BJ (cell line): ENCODE measurements at regions not wholly inside any gene's neighbourhood (a gene's known extent, or its start where the extent isn't known, plus 50 kb on each side); places are given as distances from the start of the nearest gene placed in this dataset.
A peak's percentile ranks its signal among the peaks of the same experiment; 100 is the strongest.

ENCODE experiments used
- CTCF ChIA-PET: fragments of 350-600 bp; formaldehyde crosslinking; extraction: SDS; loops from one replicate; lab custom pipeline; 2021; ENCODE audit warnings: antibody characterized with exemption, inconsistent platforms; lab: Yijun Ruan, JAX
- POLR2A ChIA-PET: fragments of 300-600 bp; sonication (Branson Sonifier 250); formaldehyde crosslinking; extraction: SDS; loops from one replicate; lab custom pipeline; 2021; ENCODE audit warnings: antibody characterized with exemption; lab: Charles Lee
- DNase-seq: peaks from one replicate; pipeline ENCODE4 v3.0.0-alpha.2; 2011; ENCODE audit warnings: low read depth
- H3K27me3 ChIP-seq: 2 replicates; pipeline ENCODE4 v1.6.0; 2011; ENCODE audit warnings: low read length; ENCODE audit not compliant: control insufficient read depth, insufficient read depth
- H3K36me3 ChIP-seq: 2 replicates; pipeline ENCODE4 v1.5.1; 2011; ENCODE audit warnings: low read length; ENCODE audit not compliant: control insufficient read depth, insufficient read depth
- H3K4me3 ChIP-seq: 2 replicates; pipeline ENCODE4 v1.5.1; 2011; ENCODE audit warnings: low read depth, mild to moderate bottlenecking, control low read depth, low read length
- TF ChIP-seq, protein P1 (sequence below): IDR thresholded peaks from 2 replicates; pipeline ENCODE4 v1.5.1; 2011; ENCODE audit warnings: low read depth, mild to moderate bottlenecking, control low read depth, inconsistent platforms, low read length, moderate library complexity; ENCODE audit not compliant: insufficient read depth

DNA sequence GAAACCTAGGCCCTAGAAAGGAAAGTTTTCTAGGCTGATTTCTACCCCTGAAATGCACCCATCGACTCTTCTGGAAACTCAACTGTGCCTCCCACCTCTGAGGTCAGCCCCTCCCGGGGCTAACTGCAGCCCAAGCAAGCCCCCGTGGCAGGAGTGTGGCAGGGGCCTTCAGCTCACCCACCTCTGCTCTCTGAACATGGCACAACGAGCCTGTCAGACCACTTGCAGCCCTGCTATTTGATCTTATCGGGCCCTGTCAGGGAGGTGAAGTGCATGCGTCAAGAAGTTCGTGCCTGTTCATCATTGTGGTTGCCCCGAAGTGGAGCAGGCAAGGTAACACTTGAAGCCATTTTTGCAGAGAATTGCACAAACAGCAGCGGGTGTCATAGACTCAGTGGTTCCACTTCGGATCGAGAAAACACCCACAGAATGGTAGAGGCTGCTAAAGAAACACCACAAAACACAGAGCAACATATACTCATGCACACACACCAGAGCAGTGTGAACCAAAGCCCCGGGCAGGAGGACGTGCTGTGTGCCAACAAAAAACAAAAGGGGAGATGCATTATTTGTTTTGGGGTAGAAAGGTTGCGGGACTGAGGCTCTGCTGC, 262.7 kb downstream of the ETS1 start:
- no peaks in the 10 kb centered on the region for H3K27me3 ChIP-seq
- H3K4me3 ChIP-seq = no peak overlapping the region
- H3K36me3 ChIP-seq = no peaks in the 10 kb centered on the region
- POLR2A ChIA-PET = no interaction called here
- DNase-seq = no peak
- CTCF ChIA-PET = interaction anchor here (1.1 to 1.6 kb wide), 2 partner anchors 173 to 306 kb away, joined by 3 to 4 read pairs; no protein-coding TSS in a partner anchor
- TF ChIP-seq, protein P1, sequence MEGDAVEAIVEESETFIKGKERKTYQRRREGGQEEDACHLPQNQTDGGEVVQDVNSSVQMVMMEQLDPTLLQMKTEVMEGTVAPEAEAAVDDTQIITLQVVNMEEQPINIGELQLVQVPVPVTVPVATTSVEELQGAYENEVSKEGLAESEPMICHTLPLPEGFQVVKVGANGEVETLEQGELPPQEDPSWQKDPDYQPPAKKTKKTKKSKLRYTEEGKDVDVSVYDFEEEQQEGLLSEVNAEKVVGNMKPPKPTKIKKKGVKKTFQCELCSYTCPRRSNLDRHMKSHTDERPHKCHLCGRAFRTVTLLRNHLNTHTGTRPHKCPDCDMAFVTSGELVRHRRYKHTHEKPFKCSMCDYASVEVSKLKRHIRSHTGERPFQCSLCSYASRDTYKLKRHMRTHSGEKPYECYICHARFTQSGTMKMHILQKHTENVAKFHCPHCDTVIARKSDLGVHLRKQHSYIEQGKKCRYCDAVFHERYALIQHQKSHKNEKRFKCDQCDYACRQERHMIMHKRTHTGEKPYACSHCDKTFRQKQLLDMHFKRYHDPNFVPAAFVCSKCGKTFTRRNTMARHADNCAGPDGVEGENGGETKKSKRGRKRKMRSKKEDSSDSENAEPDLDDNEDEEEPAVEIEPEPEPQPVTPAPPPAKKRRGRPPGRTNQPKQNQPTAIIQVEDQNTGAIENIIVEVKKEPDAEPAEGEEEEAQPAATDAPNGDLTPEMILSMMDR = no peak

DNA sequence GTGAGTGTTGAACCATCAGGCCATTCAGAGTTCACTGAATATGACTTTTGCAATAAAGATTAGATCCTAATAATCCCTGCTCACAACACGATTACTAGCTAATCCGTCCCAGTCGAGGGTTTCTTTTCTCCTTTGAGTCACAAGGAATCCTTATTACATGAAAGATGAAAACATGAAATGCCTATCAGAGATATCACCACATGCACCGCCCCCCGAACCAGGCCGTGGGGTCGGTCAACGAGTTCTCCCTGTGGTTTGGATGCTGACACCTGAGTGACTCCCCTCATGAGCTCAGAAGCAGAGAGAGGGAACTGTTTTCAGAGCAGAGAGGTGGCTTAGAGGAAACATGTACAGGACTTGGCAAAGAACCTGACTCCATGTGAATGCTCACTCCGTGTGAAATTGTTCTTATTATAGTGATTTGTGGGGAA, 263.3 kb downstream of the ETS1 start:
- H3K36me3 ChIP-seq = no peaks in the 10 kb centered on the region
- H3K4me3 ChIP-seq = no peak overlapping the region
- no peaks in the 10 kb centered on the region for H3K27me3 ChIP-seq
- DNase-seq = no peak
- TF ChIP-seq, protein P1 = no peak
- POLR2A ChIA-PET = no interaction called here
- CTCF ChIA-PET = interaction anchor here (0.9 to 1.6 kb wide), 4 partner anchors 10 to 307 kb away, joined by 3 to 4 read pairs (median 3); no protein-coding TSS in a partner anchor

DNA sequence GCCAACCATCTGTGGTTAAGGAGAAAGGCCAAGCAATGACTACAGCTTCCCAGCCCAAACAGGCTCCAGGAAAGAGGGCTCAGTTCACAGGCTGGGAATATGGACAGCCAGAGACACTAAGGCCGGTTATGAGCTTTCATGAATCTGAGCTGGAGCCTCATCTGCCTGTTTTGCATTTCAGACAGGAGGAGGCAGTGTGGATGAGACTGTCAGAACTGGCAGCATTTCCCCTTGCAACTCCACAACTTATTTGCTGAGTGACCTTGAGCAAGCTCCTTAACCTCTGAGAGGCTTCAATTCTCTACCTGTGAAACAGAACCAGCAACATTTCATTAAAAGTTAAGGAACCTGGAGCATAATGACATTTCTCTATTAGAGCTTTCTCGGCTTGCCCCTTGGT, 264.0 kb downstream of the ETS1 start:
- CTCF ChIA-PET = interaction anchor here (0.9 to 1.6 kb wide), 6 partner anchors 10 to 309 kb away, joined by 3 to 4 read pairs (median 3); no protein-coding TSS in a partner anchor
- no peaks in the 10 kb centered on the region for H3K36me3 ChIP-seq
- POLR2A ChIA-PET = interaction anchor here (0.5 kb wide), 1 partner anchor 652 kb away, joined by 4 read pairs; no protein-coding TSS in a partner anchor
- no peak for DNase-seq
- no peak overlapping the region for H3K4me3 ChIP-seq
- H3K27me3 ChIP-seq = no peaks in the 10 kb centered on the region
- TF ChIP-seq, protein P1 = peak; percentile 45

DNA sequence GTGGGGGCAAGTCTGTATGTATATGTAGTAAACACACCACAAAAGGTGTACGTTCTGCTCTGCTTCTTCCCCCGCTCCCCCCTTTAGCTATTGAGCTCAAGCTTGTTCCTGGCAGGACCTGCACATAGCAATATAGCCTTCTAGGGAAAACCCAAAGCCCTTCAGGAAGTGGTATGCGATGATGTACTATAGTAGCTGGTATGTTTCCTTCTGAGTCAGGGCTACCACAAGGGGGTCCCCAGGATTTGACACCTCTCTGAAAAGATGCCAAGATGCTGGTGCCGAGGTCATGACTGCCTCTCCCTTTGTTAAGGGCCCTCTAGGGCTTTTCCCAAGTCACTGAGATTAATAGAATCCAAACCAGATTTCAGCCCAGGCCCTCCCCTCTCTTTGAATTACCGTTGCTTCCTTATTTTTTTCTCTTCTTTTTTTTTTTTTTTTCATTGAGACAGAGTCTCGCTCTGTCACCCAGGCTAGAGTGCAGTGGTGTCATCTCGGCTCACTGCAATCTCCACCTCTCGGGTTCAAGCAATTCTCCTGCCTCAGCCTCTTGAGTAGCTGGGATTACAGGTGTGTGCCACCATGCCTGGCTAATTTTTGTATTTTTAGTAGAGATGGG, 268.4 kb downstream of the ETS1 start:
- H3K36me3 ChIP-seq = no peaks in the 10 kb centered on the region
- POLR2A ChIA-PET = no interaction called here
- TF ChIP-seq, protein P1 = no peak
- CTCF ChIA-PET = interaction anchor here (0.8 to 1.3 kb wide), 2 partner anchors 11 to 161 kb away, joined by 3 to 4 read pairs; no protein-coding TSS in a partner anchor
- no peak overlapping the region for H3K4me3 ChIP-seq
- no peaks in the 10 kb centered on the region for H3K27me3 ChIP-seq
- no peak for DNase-seq

DNA sequence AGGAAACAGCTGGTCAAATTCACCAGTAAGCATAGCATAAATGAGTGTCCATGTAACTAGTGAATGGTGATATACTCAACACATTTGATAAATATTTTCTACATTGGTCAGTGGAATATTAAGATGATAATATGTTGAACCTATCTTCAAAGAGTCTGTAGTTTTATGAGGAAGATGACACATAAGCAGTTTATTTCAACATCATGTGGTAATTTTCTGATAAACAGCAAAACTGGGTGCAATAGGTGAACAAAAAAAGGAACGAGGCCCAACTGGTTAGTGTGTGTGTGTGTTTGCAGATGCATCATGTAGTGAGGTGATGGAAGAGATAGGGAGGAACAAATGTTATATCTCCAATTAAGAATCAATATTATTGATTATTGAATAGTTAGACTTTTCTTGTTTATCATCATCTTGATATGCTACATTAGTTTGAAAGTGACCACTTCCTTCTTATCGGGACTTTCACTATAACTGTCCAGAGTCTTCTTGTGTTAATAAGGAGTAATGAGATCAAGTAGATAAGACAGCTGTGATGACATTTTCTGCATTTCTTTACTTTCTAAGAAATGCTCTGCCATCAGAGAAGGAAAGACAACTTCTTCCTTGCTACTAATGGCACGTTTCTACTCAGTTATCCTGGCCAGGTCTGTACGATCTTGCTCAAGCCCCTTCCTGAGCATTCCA, 270.7 kb downstream of the ETS1 start:
- H3K27me3 ChIP-seq = no peaks in the 10 kb centered on the region
- no peak for DNase-seq
- no peak overlapping the region for H3K4me3 ChIP-seq
- no peaks in the 10 kb centered on the region for H3K36me3 ChIP-seq
- TF ChIP-seq, protein P1 = no peak
- CTCF ChIA-PET = no interaction called here
- POLR2A ChIA-PET = no interaction called here
